ENCODE measurements at regions not wholly inside any gene's neighbourhood (a gene's known extent, or its start where the extent isn't known, plus 50 kb on each side); places are given as distances from the start of the nearest gene placed in this dataset.

- Histone ChIP-seq H3K9me3 (no peaks in the 10 kb centered on the region), H4K20me1 (ENCODE audit: insufficient read depth) (no peaks in the 10 kb centered on the region), H3K4me3 (ENCODE audit: low read depth in 2 of 2, low read length in 1 of 2) (no peak overlapping the region), H3K27ac (ENCODE audit: low read depth in 2 of 2, low read length in 1 of 2) (no peak overlapping the region), H3K27me3 (ENCODE audit: insufficient read depth) (no peaks in the 10 kb centered on the region), H3K9ac (no peak overlapping the region), H3K36me3 (replicated peaks in 1 of 2; ENCODE audit: control insufficient read depth in 1 of 2, insufficient read depth in 2 of 2, low read length in 1 of 2) (no peaks in the 10 kb centered on the region), H3K79me2 (ENCODE audit: insufficient read depth) (no peaks in the 10 kb centered on the region), H3K4me1 (ENCODE audit: control insufficient read depth in 1 of 2, insufficient read depth in 2 of 2, low read depth in 1 of 2, low read length in 1 of 2) (no peaks in the 10 kb centered on the region; a peak in 1 of 4 replicates), H3K9me2 (no peaks in the 10 kb centered on the region), H3K4me2 (no peak overlapping the region), H2AFZ (ENCODE audit: low read depth) (no peak overlapping the region), H3F3A (replicated peaks; ENCODE audit: insufficient read depth) (no peaks in the 10 kb centered on the region)
- TF ChIP-seq GATA2 (CRISPR knock-in tag; IDR thresholded peaks at IDR 0.05) (no peak), CTCF (IDR thresholded peaks at IDR 0.05) (no peak), PBX3 (IDR thresholded peaks at IDR 0.05) (no peak), ELF1 (IDR thresholded peaks at IDR 0.05) (no peak), CHD2 (IDR thresholded peaks at IDR 0.05; ENCODE audit: low read length, partially characterized antibody) (no peak)
- TF ChIP-seq, protein P1, sequence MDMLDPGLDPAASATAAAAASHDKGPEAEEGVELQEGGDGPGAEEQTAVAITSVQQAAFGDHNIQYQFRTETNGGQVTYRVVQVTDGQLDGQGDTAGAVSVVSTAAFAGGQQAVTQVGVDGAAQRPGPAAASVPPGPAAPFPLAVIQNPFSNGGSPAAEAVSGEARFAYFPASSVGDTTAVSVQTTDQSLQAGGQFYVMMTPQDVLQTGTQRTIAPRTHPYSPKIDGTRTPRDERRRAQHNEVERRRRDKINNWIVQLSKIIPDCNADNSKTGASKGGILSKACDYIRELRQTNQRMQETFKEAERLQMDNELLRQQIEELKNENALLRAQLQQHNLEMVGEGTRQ (IDR thresholded peaks at IDR 0.05; ENCODE audit: borderline replicate concordance, low read depth, low read length) = no peak
- TF ChIP-seq, protein P2, sequence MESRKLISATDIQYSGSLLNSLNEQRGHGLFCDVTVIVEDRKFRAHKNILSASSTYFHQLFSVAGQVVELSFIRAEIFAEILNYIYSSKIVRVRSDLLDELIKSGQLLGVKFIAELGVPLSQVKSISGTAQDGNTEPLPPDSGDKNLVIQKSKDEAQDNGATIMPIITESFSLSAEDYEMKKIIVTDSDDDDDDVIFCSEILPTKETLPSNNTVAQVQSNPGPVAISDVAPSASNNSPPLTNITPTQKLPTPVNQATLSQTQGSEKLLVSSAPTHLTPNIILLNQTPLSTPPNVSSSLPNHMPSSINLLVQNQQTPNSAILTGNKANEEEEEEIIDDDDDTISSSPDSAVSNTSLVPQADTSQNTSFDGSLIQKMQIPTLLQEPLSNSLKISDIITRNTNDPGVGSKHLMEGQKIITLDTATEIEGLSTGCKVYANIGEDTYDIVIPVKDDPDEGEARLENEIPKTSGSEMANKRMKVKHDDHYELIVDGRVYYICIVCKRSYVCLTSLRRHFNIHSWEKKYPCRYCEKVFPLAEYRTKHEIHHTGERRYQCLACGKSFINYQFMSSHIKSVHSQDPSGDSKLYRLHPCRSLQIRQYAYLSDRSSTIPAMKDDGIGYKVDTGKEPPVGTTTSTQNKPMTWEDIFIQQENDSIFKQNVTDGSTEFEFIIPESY (IDR thresholded peaks at IDR 0.05; ENCODE audit: borderline replicate concordance, low read depth) = no peak
- POLR2A ChIA-PET = no interaction called here
- CTCF ChIA-PET = no interaction called here
- no peak for DNase-seq
Observed at GRCh38 chr4:14400307-14400706, 602.0 kb upstream of the CPEB2 start.

DNA sequence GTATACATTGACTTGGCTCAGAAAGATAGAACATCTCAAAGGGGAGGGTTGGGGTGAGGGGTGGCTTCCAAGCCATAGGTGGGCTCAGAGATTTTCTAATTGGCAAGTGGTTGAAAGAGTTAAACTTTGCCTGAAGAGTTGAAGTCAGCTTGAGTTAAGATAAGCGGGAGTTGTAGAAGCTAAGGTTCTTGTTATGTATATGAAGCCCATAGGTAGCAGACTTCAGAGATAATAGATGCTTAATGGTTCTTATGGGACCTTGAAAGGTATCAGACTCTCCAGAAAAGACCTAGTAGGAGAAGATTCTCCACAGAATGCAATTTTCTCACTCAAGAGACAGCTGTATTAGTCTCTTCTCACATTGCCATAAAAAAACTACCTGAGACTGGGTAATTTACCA lies 599.1 kb upstream of the CPEB2 start:
- no peaks in the 10 kb centered on the region for H3K9me3 ChIP-seq
- H3K27me3 ChIP-seq (ENCODE audit: insufficient read depth) = no peaks in the 10 kb centered on the region
- CTCF ChIA-PET = no interaction called here
- TF ChIP-seq TEAD4 (IDR thresholded peaks at IDR 0.05; ENCODE audit: borderline replicate concordance, insufficient read depth) = no peak
- TF ChIP-seq NFIC (IDR thresholded peaks at IDR 0.05; ENCODE audit: borderline replicate concordance) = no peak
- TF ChIP-seq RXRA (IDR thresholded peaks at IDR 0.05; ENCODE audit: borderline replicate concordance, low read depth) = no peak
- no peak overlapping the region for H3K9ac ChIP-seq
- H3K36me3 ChIP-seq (replicated peaks in 1 of 2; ENCODE audit: control insufficient read depth in 1 of 2, insufficient read depth in 2 of 2, low read length in 1 of 2) = no peaks in the 10 kb centered on the region
- no peaks in the 10 kb centered on the region for H3K79me2 ChIP-seq (ENCODE audit: insufficient read depth)
- no peak overlapping the region for H3K4me2 ChIP-seq
- H2AFZ ChIP-seq (ENCODE audit: low read depth) = no peak overlapping the region
- H3F3A ChIP-seq (replicated peaks; ENCODE audit: insufficient read depth) = no peaks in the 10 kb centered on the region
- H3K27ac ChIP-seq (ENCODE audit: low read depth in 2 of 2, low read length in 1 of 2) = no peak overlapping the region
- no peaks in the 10 kb centered on the region for H3K9me2 ChIP-seq
- POLR2A ChIA-PET = no interaction called here
- WGBS (ENCODE audit: low lambda C conversion rate) = 73% methylated on average over 1 of the region's 1 CpG
- H4K20me1 ChIP-seq (ENCODE audit: insufficient read depth) = no peaks in the 10 kb centered on the region
- no peak for DNase-seq
- no peak overlapping the region for H3K4me3 ChIP-seq (ENCODE audit: low read depth in 2 of 2, low read length in 1 of 2)
- no peaks in the 10 kb centered on the region; a peak in 1 of 4 replicates for H3K4me1 ChIP-seq (ENCODE audit: control insufficient read depth in 1 of 2, insufficient read depth in 2 of 2, low read depth in 1 of 2, low read length in 1 of 2)

Measured in SK-N-SH (cell line).